Neuronal stem cell (in vitro differentiated cells): ENCODE measurements at regions not wholly inside any gene's neighbourhood (a gene's known extent, or its start where the extent isn't known, plus 50 kb on each side); places are given as distances from the start of the nearest gene placed in this dataset.

Experiments
- DNase-seq: peaks from one replicate; pipeline ENCODE4 v3.0.0-alpha.2; 2013; ENCODE audit warnings: low spot score
- H2AFZ ChIP-seq: one replicate; pipeline ENCODE4 v1.6.1; 2013; ENCODE audit warnings: mild to moderate bottlenecking, low read length, inconsistent platforms
- H2AK5ac ChIP-seq: 2 replicates; pipeline ENCODE4 v1.6.1; 2013; ENCODE audit warnings: low read depth, mild to moderate bottlenecking, inconsistent platforms, low read length, moderate library complexity, mixed read lengths
- H2BK120ac ChIP-seq: 2 replicates; pipeline ENCODE4 v1.6.1; 2013; ENCODE audit warnings: low read depth, mild to moderate bottlenecking, inconsistent platforms, low read length, moderate library complexity, mixed read lengths
- H2BK12ac ChIP-seq: one replicate; pipeline ENCODE4 v1.6.1; 2013; ENCODE audit warnings: low read length, inconsistent platforms
- H2BK15ac ChIP-seq: 2 replicates; pipeline ENCODE4 v1.6.1; 2013; ENCODE audit warnings: mild to moderate bottlenecking, low read length, inconsistent platforms, mixed read lengths
- H2BK5ac ChIP-seq: one replicate; pipeline ENCODE4 v1.6.1; 2013; ENCODE audit warnings: inconsistent platforms, mild to moderate bottlenecking, low read length, moderate library complexity
- H3K14ac ChIP-seq: one replicate; pipeline ENCODE4 v1.6.1; 2013; ENCODE audit warnings: low read length, inconsistent platforms
- H3K18ac ChIP-seq: 2 replicates; pipeline ENCODE4 v1.6.1; 2013; ENCODE audit warnings: low read length, inconsistent platforms
- H3K23ac ChIP-seq: 2 replicates; pipeline ENCODE4 v1.6.1; 2013; ENCODE audit warnings: low read depth, mild to moderate bottlenecking, mixed read lengths, low read length, inconsistent platforms; ENCODE audit not compliant: poor library complexity
- H3K27ac ChIP-seq: replicated peaks from 3 replicates; pipeline ENCODE4 v1.5.1; 2013; ENCODE audit warnings: low read length, inconsistent platforms
- H3K27me3 ChIP-seq, 3 experiments: 2 replicates each; pipeline ENCODE4 v1.6.1; 2013; ENCODE audit warnings: low read length in 3 of 3, mild to moderate bottlenecking in 2 of 3, inconsistent platforms in 1 of 3, low read depth in 1 of 3, mixed read lengths in 1 of 3, moderate library complexity in 1 of 3; ENCODE audit not compliant: control insufficient read depth in 3 of 3, insufficient read depth in 3 of 3
- H3K36me3 ChIP-seq, 2 donors: replicated peaks in 1 of 2; 2 replicates each; pipeline ENCODE4 v1.6.1; 2013; ENCODE audit warnings: low read length in 2 of 2; ENCODE audit not compliant: control insufficient read depth in 2 of 2, insufficient read depth in 2 of 2
- H3K4ac ChIP-seq: 2 replicates; pipeline ENCODE4 v1.6.1; 2013; ENCODE audit warnings: inconsistent platforms, mild to moderate bottlenecking, low read length, moderate library complexity
- H3K4me1 ChIP-seq, 2 donors: 1 replicate in 1 of 2; 2 replicates in 1 of 2; pipeline ENCODE4 v1.6.1; 2013; ENCODE audit warnings: low read length in 2 of 2, low read depth in 1 of 2; ENCODE audit not compliant: control insufficient read depth in 2 of 2, insufficient read depth in 1 of 2
- H3K4me2 ChIP-seq: one replicate; pipeline ENCODE4 v1.6.1; 2013; ENCODE audit warnings: mild to moderate bottlenecking, low read length, inconsistent platforms; ENCODE audit not compliant: insufficient read depth, poor library complexity, severe bottlenecking
- H3K4me3 ChIP-seq, 2 donors: 2 replicates each; pipeline ENCODE4 v1.5.1; 2013; ENCODE audit warnings: low read length in 2 of 2, mild to moderate bottlenecking in 2 of 2, inconsistent platforms in 1 of 2, moderate library complexity in 1 of 2
- H3K79me1 ChIP-seq: one replicate; pipeline ENCODE4 v1.6.1; 2013; ENCODE audit warnings: low read depth, mild to moderate bottlenecking, inconsistent platforms, low read length, moderate library complexity
- H3K9ac ChIP-seq: one replicate; pipeline ENCODE4 v1.6.1; 2013; ENCODE audit warnings: mild to moderate bottlenecking, low read depth, low read length, inconsistent platforms; ENCODE audit not compliant: poor library complexity
- H3K9me3 ChIP-seq, 2 donors: replicated peaks in 1 of 2; 2 replicates each; pipeline versions ENCODE3 to v1.6.1; 2013; ENCODE audit warnings: low read length in 2 of 2, mild to moderate bottlenecking in 2 of 2, inconsistent platforms in 1 of 2, low read depth in 1 of 2, mixed read lengths in 1 of 2, moderate library complexity in 1 of 2; ENCODE audit not compliant: control insufficient read depth in 2 of 2, insufficient read depth in 1 of 2
- H4K8ac ChIP-seq: one replicate; pipeline ENCODE4 v1.6.1; 2013; ENCODE audit warnings: low read depth, mild to moderate bottlenecking, inconsistent platforms, low read length, moderate library complexity
- H4K91ac ChIP-seq: one replicate; pipeline ENCODE4 v1.6.1; 2013; ENCODE audit warnings: low read length, low read depth, mild to moderate bottlenecking, inconsistent platforms; ENCODE audit not compliant: poor library complexity
- WGBS, 2 donors: extraction: QIAGEN DNeasy Blood & Tissue Kit; methylation state at CpG; one replicate each; pipeline ENCODE4 v1.1.7; 2013; ENCODE audit warnings: missing lambda C conversion rate in 2 of 2, mixed read lengths in 1 of 2; ENCODE audit not compliant: insufficient read length in 2 of 2, insufficient replicate concordance in 1 of 2; ENCODE audit errors: extremely low coverage in 2 of 2; 5-methylcytosine and 5-hydroxymethylcytosine counted together

DNA sequence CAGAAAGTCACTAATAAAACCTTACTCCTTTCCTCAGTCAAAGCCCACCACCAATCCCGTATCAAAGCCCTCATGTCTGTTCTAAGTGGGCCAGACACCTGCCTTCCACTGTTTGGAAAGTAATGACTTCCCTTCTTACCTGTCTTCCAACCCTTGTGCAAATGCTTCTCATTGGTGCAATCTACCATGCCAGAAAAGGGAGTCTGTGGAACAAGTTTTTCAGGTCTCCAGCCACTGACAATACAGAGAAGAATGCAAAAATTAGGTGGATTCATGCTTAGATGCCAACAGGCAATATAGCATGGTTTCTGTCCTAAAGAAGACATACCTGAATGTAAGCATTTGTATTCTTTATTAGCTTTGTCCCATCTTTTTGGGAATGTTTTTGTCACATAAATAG, 1140.6 kb upstream of the LRRTM1 start:
- H2AK5ac ChIP-seq = no peak overlapping the region
- H3K9me3 ChIP-seq = no peaks in the 10 kb centered on the region
- no peak for DNase-seq
- H3K79me1 ChIP-seq = no peaks in the 10 kb centered on the region
- no peak overlapping the region for H4K8ac ChIP-seq
- no peaks in the 10 kb centered on the region for H3K36me3 ChIP-seq
- H2BK120ac ChIP-seq = no peak overlapping the region
- no peak overlapping the region for H3K4me3 ChIP-seq
- H3K14ac ChIP-seq = no peak overlapping the region
- H2AFZ ChIP-seq = no peak overlapping the region
- WGBS, 2 donors = no CpG with 5 or more reads among the region's 1 CpG
- no peak overlapping the region for H2BK12ac ChIP-seq
- H3K9ac ChIP-seq = no peak overlapping the region
- H3K4me1 ChIP-seq = no peaks in the 10 kb centered on the region
- no peak overlapping the region for H4K91ac ChIP-seq
- no peak overlapping the region for H3K23ac ChIP-seq
- no peak overlapping the region for H3K27ac ChIP-seq
- H3K4me2 ChIP-seq = no peak overlapping the region
- H2BK5ac ChIP-seq = no peak overlapping the region
- no peak overlapping the region for H3K4ac ChIP-seq
- H2BK15ac ChIP-seq = no peak overlapping the region
- H3K18ac ChIP-seq = no peak overlapping the region
- no peaks in the 10 kb centered on the region for H3K27me3 ChIP-seq

- H2BK120ac ChIP-seq = no peak overlapping the region
- H3K27me3 ChIP-seq = no peaks in the 10 kb centered on the region
- H3K4me1 ChIP-seq = no peaks in the 10 kb centered on the region
- no peak overlapping the region for H3K4ac ChIP-seq
- H3K14ac ChIP-seq = no peak overlapping the region
- WGBS, 2 donors = no CpG with 5 or more reads among the region's 4 CpGs
- no peak overlapping the region for H3K4me2 ChIP-seq
- H2BK15ac ChIP-seq = no peak overlapping the region
- no peaks in the 10 kb centered on the region for H3K36me3 ChIP-seq
- H3K9ac ChIP-seq = no peak overlapping the region
- no peak overlapping the region for H3K18ac ChIP-seq
- no peak overlapping the region for H2BK5ac ChIP-seq
- no peaks in the 10 kb centered on the region for H3K79me1 ChIP-seq
- no peak overlapping the region for H3K23ac ChIP-seq
- no peak overlapping the region for H2AK5ac ChIP-seq
- H4K8ac ChIP-seq = no peak overlapping the region
- H2BK12ac ChIP-seq = no peak overlapping the region
- DNase-seq = no peak
- H2AFZ ChIP-seq = no peak overlapping the region
- no peak overlapping the region for H3K27ac ChIP-seq
- no peaks in the 10 kb centered on the region for H3K9me3 ChIP-seq
- H3K4me3 ChIP-seq = no peak overlapping the region
- no peak overlapping the region for H4K91ac ChIP-seq
These were observed 1133.0 kb upstream of the LRRTM1 start for GRCh38 chr2:81437456-81438000.

GRCh38 chr2:81436256-81436655, 1131.7 kb upstream of the LRRTM1 start:
- H3K18ac ChIP-seq = no peak overlapping the region
- H3K4me2 ChIP-seq = no peak overlapping the region
- H2BK12ac ChIP-seq = no peak overlapping the region
- no peak overlapping the region for H3K23ac ChIP-seq
- no peak overlapping the region for H4K91ac ChIP-seq
- H3K79me1 ChIP-seq = no peaks in the 10 kb centered on the region
- no peaks in the 10 kb centered on the region for H3K9me3 ChIP-seq
- H3K9ac ChIP-seq = no peak overlapping the region
- H2AK5ac ChIP-seq = no peak overlapping the region
- WGBS, 2 donors = no CpG with 5 or more reads among the region's 6 CpGs
- no peak overlapping the region for H2BK5ac ChIP-seq
- no peak overlapping the region for H3K27ac ChIP-seq
- no peak overlapping the region for H4K8ac ChIP-seq
- no peak overlapping the region for H3K4me3 ChIP-seq
- H2AFZ ChIP-seq = no peak overlapping the region
- no peaks in the 10 kb centered on the region for H3K27me3 ChIP-seq
- H3K4me1 ChIP-seq = no peaks in the 10 kb centered on the region
- H3K14ac ChIP-seq = no peak overlapping the region
- no peak overlapping the region for H2BK15ac ChIP-seq
- H2BK120ac ChIP-seq = no peak overlapping the region
- H3K4ac ChIP-seq = no peak overlapping the region
- no peak for DNase-seq
- H3K36me3 ChIP-seq = no peaks in the 10 kb centered on the region

GRCh38 chr2:81412681-81413080, 1108.1 kb upstream of the LRRTM1 start:
- H3K4ac ChIP-seq = no peak overlapping the region

More at GRCh38 chr2:81412681-81413080, 1108.1 kb upstream of the LRRTM1 start:
- Histone ChIP-seq H2BK120ac (no peak overlapping the region), H4K91ac (no peak overlapping the region), H3K27me3 (no peaks in the 10 kb centered on the region), H3K18ac (no peak overlapping the region), H4K8ac (no peak overlapping the region), H2BK12ac (no peak overlapping the region), H3K36me3 (no peaks in the 10 kb centered on the region), H3K9me3 (no peaks in the 10 kb centered on the region), H3K79me1 (no peaks in the 10 kb centered on the region), H3K4me3 (no peak overlapping the region), H3K4me2 (no peak overlapping the region), H3K14ac (no peak overlapping the region), H3K9ac (no peak overlapping the region), H2AK5ac (no peak overlapping the region), H2BK5ac (no peak overlapping the region), H2BK15ac (no peak overlapping the region), H3K4me1 (no peaks in the 10 kb centered on the region), H2AFZ (no peak overlapping the region), H3K27ac (no peak overlapping the region), H3K23ac (no peak overlapping the region)
- DNase-seq = no peak
- WGBS, 2 donors = no CpG with 5 or more reads among the region's 3 CpGs
